ENCODE measurements at regions not wholly inside any gene's neighbourhood (a gene's known extent, or its start where the extent isn't known, plus 50 kb on each side); places are given as distances from the start of the nearest gene placed in this dataset.

- Histone ChIP-seq H3K27ac (ENCODE audit: low read length) (no peak overlapping the region), H3K27me3 (ENCODE audit: low read depth, low read length) (no peaks in the 10 kb centered on the region), H3K4me3 (ENCODE audit: low read depth in 1 of 2, low read length in 2 of 2) (no peak overlapping the region), H3K4me1 (ENCODE audit: control insufficient read depth in 1 of 2, insufficient read depth in 2 of 2, low read length in 2 of 2) (no peaks in the 10 kb centered on the region), H3K9me3 (ENCODE audit: control insufficient read depth in 1 of 2, low read length in 2 of 2) (peaks cover 0 to 2% of the 10 kb centered on the region in 2 donors), H3K36me3 (ENCODE audit: control insufficient read depth in 1 of 2, insufficient read depth in 2 of 2, low read length in 2 of 2) (no peaks in the 10 kb centered on the region)
Observed at GRCh38 chr5:29720954-29721353, 1472.5 kb upstream of the CDH6 start.

GRCh38 chr5:29719171-29719570, 1474.3 kb upstream of the CDH6 start:
- Histone ChIP-seq H3K4me1 (ENCODE audit: control insufficient read depth in 1 of 2, insufficient read depth in 2 of 2, low read length in 2 of 2) (no peaks in the 10 kb centered on the region), H3K4me3 (ENCODE audit: low read depth in 1 of 2, low read length in 2 of 2) (no peak overlapping the region), H3K36me3 (ENCODE audit: control insufficient read depth in 1 of 2, insufficient read depth in 2 of 2, low read length in 2 of 2) (no peaks in the 10 kb centered on the region), H3K27ac (ENCODE audit: low read length) (no peak overlapping the region), H3K9me3 (ENCODE audit: control insufficient read depth in 1 of 2, low read length in 2 of 2) (peaks cover 0 to 2% of the 10 kb centered on the region in 2 donors), H3K27me3 (ENCODE audit: low read depth, low read length) (no peaks in the 10 kb centered on the region)

- Histone ChIP-seq H3K27ac (ENCODE audit: low read length) (no peak overlapping the region), H3K4me3 (ENCODE audit: low read depth in 1 of 2, low read length in 2 of 2) (no peak overlapping the region), H3K27me3 (ENCODE audit: low read depth, low read length) (no peaks in the 10 kb centered on the region), H3K36me3 (ENCODE audit: control insufficient read depth in 1 of 2, insufficient read depth in 2 of 2, low read length in 2 of 2) (no peaks in the 10 kb centered on the region), H3K9me3 (ENCODE audit: control insufficient read depth in 1 of 2, low read length in 2 of 2) (peaks cover 0 to 2% of the 10 kb centered on the region in 2 donors), H3K4me1 (ENCODE audit: control insufficient read depth in 1 of 2, insufficient read depth in 2 of 2, low read length in 2 of 2) (no peaks in the 10 kb centered on the region)
Observed at GRCh38 chr5:29715167-29715566, 1478.3 kb upstream of the CDH6 start.

GRCh38 chr5:29702875-29703274, 1490.6 kb upstream of the CDH6 start:
- no peaks in the 10 kb centered on the region for H3K27me3 ChIP-seq (ENCODE audit: low read depth, low read length)
- H3K4me3 ChIP-seq (ENCODE audit: low read depth in 1 of 2, low read length in 2 of 2) = no peak overlapping the region
- no peaks in the 10 kb centered on the region for H3K4me1 ChIP-seq (ENCODE audit: control insufficient read depth in 1 of 2, insufficient read depth in 2 of 2, low read length in 2 of 2)
- no peaks in the 10 kb centered on the region for H3K36me3 ChIP-seq (ENCODE audit: control insufficient read depth in 1 of 2, insufficient read depth in 2 of 2, low read length in 2 of 2)
- H3K9me3 ChIP-seq (ENCODE audit: control insufficient read depth in 1 of 2, low read length in 2 of 2) = peaks cover 0 to 4% of the 10 kb centered on the region in 2 donors
- no peak overlapping the region for H3K27ac ChIP-seq (ENCODE audit: low read length)

GRCh38 chr5:29701600-29701999, 1491.9 kb upstream of the CDH6 start:
- Histone ChIP-seq H3K9me3 (ENCODE audit: control insufficient read depth in 1 of 2, low read length in 2 of 2) (peaks cover 0 to 4% of the 10 kb centered on the region in 2 donors), H3K36me3 (ENCODE audit: control insufficient read depth in 1 of 2, insufficient read depth in 2 of 2, low read length in 2 of 2) (no peaks in the 10 kb centered on the region), H3K27ac (ENCODE audit: low read length) (no peak overlapping the region), H3K4me1 (ENCODE audit: control insufficient read depth in 1 of 2, insufficient read depth in 2 of 2, low read length in 2 of 2) (no peaks in the 10 kb centered on the region), H3K4me3 (ENCODE audit: low read depth in 1 of 2, low read length in 2 of 2) (no peak overlapping the region), H3K27me3 (ENCODE audit: low read depth, low read length) (no peaks in the 10 kb centered on the region)

- Histone ChIP-seq H3K36me3 (ENCODE audit: control insufficient read depth in 1 of 2, insufficient read depth in 2 of 2, low read length in 2 of 2) (no peaks in the 10 kb centered on the region), H3K27me3 (ENCODE audit: low read depth, low read length) (no peaks in the 10 kb centered on the region), H3K27ac (ENCODE audit: low read length) (no peak overlapping the region), H3K4me3 (ENCODE audit: low read depth in 1 of 2, low read length in 2 of 2) (no peak overlapping the region), H3K9me3 (ENCODE audit: control insufficient read depth in 1 of 2, low read length in 2 of 2) (peaks cover 0 to 2% of the 10 kb centered on the region in 2 donors), H3K4me1 (ENCODE audit: control insufficient read depth in 1 of 2, insufficient read depth in 2 of 2, low read length in 2 of 2) (no peaks in the 10 kb centered on the region)
Observed at GRCh38 chr5:29697785-29698414, 1495.6 kb upstream of the CDH6 start.

GRCh38 chr5:29697278-29697677, 1496.2 kb upstream of the CDH6 start:
- Histone ChIP-seq H3K4me1 (ENCODE audit: control insufficient read depth in 1 of 2, insufficient read depth in 2 of 2, low read length in 2 of 2) (no peaks in the 10 kb centered on the region), H3K4me3 (ENCODE audit: low read depth in 1 of 2, low read length in 2 of 2) (no peak overlapping the region), H3K9me3 (ENCODE audit: control insufficient read depth in 1 of 2, low read length in 2 of 2) (peaks cover 0 to 2% of the 10 kb centered on the region in 2 donors), H3K36me3 (ENCODE audit: control insufficient read depth in 1 of 2, insufficient read depth in 2 of 2, low read length in 2 of 2) (no peaks in the 10 kb centered on the region), H3K27me3 (ENCODE audit: low read depth, low read length) (no peaks in the 10 kb centered on the region), H3K27ac (ENCODE audit: low read length) (no peak overlapping the region)

- H3K9me3 ChIP-seq (ENCODE audit: control insufficient read depth in 1 of 2, low read length in 2 of 2) = no peaks in the 10 kb centered on the region
- no peaks in the 10 kb centered on the region for H3K4me1 ChIP-seq (ENCODE audit: control insufficient read depth in 1 of 2, insufficient read depth in 2 of 2, low read length in 2 of 2)
- no peak overlapping the region for H3K4me3 ChIP-seq (ENCODE audit: low read depth in 1 of 2, low read length in 2 of 2)
- H3K27ac ChIP-seq (ENCODE audit: low read length) = no peak overlapping the region
- no peaks in the 10 kb centered on the region for H3K36me3 ChIP-seq (ENCODE audit: control insufficient read depth in 1 of 2, insufficient read depth in 2 of 2, low read length in 2 of 2)
- H3K27me3 ChIP-seq (ENCODE audit: low read depth, low read length) = no peaks in the 10 kb centered on the region
Observed at GRCh38 chr5:29672678-29673077, 1520.8 kb upstream of the CDH6 start.

- Histone ChIP-seq H3K27ac (ENCODE audit: low read length) (no peak overlapping the region), H3K9me3 (ENCODE audit: control insufficient read depth in 1 of 2, low read length in 2 of 2) (peaks cover 0 to 3% of the 10 kb centered on the region in 2 donors), H3K4me1 (ENCODE audit: control insufficient read depth in 1 of 2, insufficient read depth in 2 of 2, low read length in 2 of 2) (no peaks in the 10 kb centered on the region), H3K4me3 (ENCODE audit: low read depth in 1 of 2, low read length in 2 of 2) (no peak overlapping the region), H3K36me3 (ENCODE audit: control insufficient read depth in 1 of 2, insufficient read depth in 2 of 2, low read length in 2 of 2) (no peaks in the 10 kb centered on the region), H3K27me3 (ENCODE audit: low read depth, low read length) (no peaks in the 10 kb centered on the region)
Observed at GRCh38 chr5:29662876-29663275, 1530.6 kb upstream of the CDH6 start.

- Histone ChIP-seq H3K27me3 (ENCODE audit: low read depth, low read length) (no peaks in the 10 kb centered on the region), H3K27ac (ENCODE audit: low read length) (no peak overlapping the region), H3K4me3 (ENCODE audit: low read depth in 1 of 2, low read length in 2 of 2) (no peak overlapping the region), H3K4me1 (ENCODE audit: control insufficient read depth in 1 of 2, insufficient read depth in 2 of 2, low read length in 2 of 2) (no peaks in the 10 kb centered on the region), H3K36me3 (ENCODE audit: control insufficient read depth in 1 of 2, insufficient read depth in 2 of 2, low read length in 2 of 2) (no peaks in the 10 kb centered on the region), H3K9me3 (ENCODE audit: control insufficient read depth in 1 of 2, low read length in 2 of 2) (peaks cover 0 to under 1% of the 10 kb centered on the region in 2 donors)
Observed at GRCh38 chr5:29654954-29655353, 1538.5 kb upstream of the CDH6 start.

GRCh38 chr5:29649321-29649720, 1544.2 kb upstream of the CDH6 start:
- Histone ChIP-seq H3K9me3 (ENCODE audit: control insufficient read depth in 1 of 2, low read length in 2 of 2) (no peaks in the 10 kb centered on the region), H3K4me3 (ENCODE audit: low read depth in 1 of 2, low read length in 2 of 2) (no peak overlapping the region), H3K4me1 (ENCODE audit: control insufficient read depth in 1 of 2, insufficient read depth in 2 of 2, low read length in 2 of 2) (no peaks in the 10 kb centered on the region), H3K36me3 (ENCODE audit: control insufficient read depth in 1 of 2, insufficient read depth in 2 of 2, low read length in 2 of 2) (no peaks in the 10 kb centered on the region), H3K27me3 (ENCODE audit: low read depth, low read length) (no peaks in the 10 kb centered on the region), H3K27ac (ENCODE audit: low read length) (no peak overlapping the region)

- no peaks in the 10 kb centered on the region for H3K27me3 ChIP-seq (ENCODE audit: low read depth, low read length)
- H3K4me1 ChIP-seq (ENCODE audit: control insufficient read depth in 1 of 2, insufficient read depth in 2 of 2, low read length in 2 of 2) = no peaks in the 10 kb centered on the region
- H3K27ac ChIP-seq (ENCODE audit: low read length) = no peak overlapping the region
- no peaks in the 10 kb centered on the region for H3K9me3 ChIP-seq (ENCODE audit: control insufficient read depth in 1 of 2, low read length in 2 of 2)
- H3K4me3 ChIP-seq (ENCODE audit: low read depth in 1 of 2, low read length in 2 of 2) = no peak overlapping the region
- H3K36me3 ChIP-seq (ENCODE audit: control insufficient read depth in 1 of 2, insufficient read depth in 2 of 2, low read length in 2 of 2) = no peaks in the 10 kb centered on the region
Observed at GRCh38 chr5:29642601-29643000, 1550.9 kb upstream of the CDH6 start.

Data from muscle layer of duodenum (tissue), 2 donors.